Smooth muscle cell (in vitro differentiated cells): ENCODE measurements at regions not wholly inside any gene's neighbourhood (a gene's known extent, or its start where the extent isn't known, plus 50 kb on each side); places are given as distances from the start of the nearest gene placed in this dataset.

Experiments used
- DNase-seq: peaks from one replicate; lab custom pipeline; 2025; ENCODE audit not compliant: unreplicated experiment; lab: John Stamatoyannopoulos, UW
- H2AFZ ChIP-seq: fragments of 200-600 bp; sonication (generic); 2 replicates; pipeline ENCODE4 v1.6.0; 2016; ENCODE audit warnings: antibody characterized with exemption, low read depth, mild to moderate bottlenecking
- H3F3A ChIP-seq: fragments of 200-600 bp; sonication (generic); 2 replicates; pipeline ENCODE4 v1.6.0; 2017; ENCODE audit warnings: antibody characterized with exemption, low read depth
- H3K27ac ChIP-seq: fragments of 200-600 bp; sonication (generic); 2 replicates; pipeline ENCODE4 v1.5.1; 2016; ENCODE audit warnings: low read depth, mild to moderate bottlenecking
- H3K27me3 ChIP-seq: fragments of 200-600 bp; sonication (generic); 2 replicates; pipeline ENCODE4 v1.6.1; 2016; ENCODE audit warnings: low read depth, mild to moderate bottlenecking
- H3K36me3 ChIP-seq: fragments of 200-600 bp; sonication (generic); 2 replicates; pipeline ENCODE4 v1.5.1; 2016; ENCODE audit warnings: low read depth
- H3K4me1 ChIP-seq: fragments of 200-600 bp; sonication (generic); 2 replicates; pipeline ENCODE4 v1.5.1; 2016; ENCODE audit warnings: low read depth
- H3K4me2 ChIP-seq: fragments of 200-600 bp; sonication (generic); 2 replicates; pipeline ENCODE4 v1.6.0; 2016; ENCODE audit warnings: mild to moderate bottlenecking
- H3K4me3 ChIP-seq: fragments of 200-600 bp; sonication (generic); 2 replicates; pipeline ENCODE4 v1.5.1; 2016; ENCODE audit warnings: mild to moderate bottlenecking
- H3K79me2 ChIP-seq: fragments of 200-600 bp; sonication (generic); 2 replicates; pipeline ENCODE4 v1.6.0; 2016; ENCODE audit warnings: low read depth, mild to moderate bottlenecking
- H3K9ac ChIP-seq: fragments of 200-600 bp; sonication (generic); 2 replicates; pipeline ENCODE4 v1.6.0; 2016; ENCODE audit warnings: low read depth
- H3K9me3 ChIP-seq: fragments of 200-600 bp; sonication (generic); replicated peaks from 2 replicates; pipeline ENCODE4 v1.5.1; 2016; ENCODE audit warnings: low read depth
- H4K20me1 ChIP-seq: fragments of 200-600 bp; sonication (generic); 2 replicates; pipeline ENCODE4 v1.6.0; 2016; ENCODE audit warnings: low read depth
- CTCF ChIP-seq: fragments of 200-600 bp; sonication (generic); IDR thresholded peaks from 2 replicates; pipeline ENCODE4 v1.5.1; 2017; ENCODE audit warnings: borderline replicate concordance, mild to moderate bottlenecking, antibody characterized with exemption; ENCODE audit not compliant: insufficient read depth, poor library complexity, severe bottlenecking
- WGBS: methylation state at CpG from one replicate; pipeline ENCODE4 v1.1.7; 2016; ENCODE audit warnings: low lambda C conversion rate; 5-methylcytosine and 5-hydroxymethylcytosine counted together

- no peaks in the 10 kb centered on the region for H3F3A ChIP-seq
- WGBS = 48% methylated on average over 7 of the region's 7 CpGs
- H3K9ac ChIP-seq = no peak overlapping the region
- no peaks in the 10 kb centered on the region for H3K27me3 ChIP-seq
- no peaks in the 10 kb centered on the region for H3K4me1 ChIP-seq
- H3K9me3 ChIP-seq = no peaks in the 10 kb centered on the region
- H3K4me3 ChIP-seq = no peak overlapping the region
- H4K20me1 ChIP-seq = peaks cover 17% of the 10 kb centered on the region
- TF ChIP-seq CTCF = no peak
- no peaks in the 10 kb centered on the region for H3K36me3 ChIP-seq
- no peak overlapping the region for H3K4me2 ChIP-seq
- DNase-seq = no peak
- no peak overlapping the region for H3K27ac ChIP-seq
- H3K79me2 ChIP-seq = no peaks in the 10 kb centered on the region
- no peak overlapping the region for H2AFZ ChIP-seq
Observed at GRCh38 chr16:27618606-27619327, 68.8 kb downstream of the KATNIP start.

- Histone ChIP-seq H3K27ac (no peak overlapping the region), H3F3A (no peaks in the 10 kb centered on the region), H3K4me3 (no peak overlapping the region), H4K20me1 (peaks cover 23% of the 10 kb centered on the region), H3K9me3 (no peaks in the 10 kb centered on the region), H3K4me1 (no peaks in the 10 kb centered on the region), H3K9ac (no peak overlapping the region), H2AFZ (no peak overlapping the region), H3K79me2 (no peaks in the 10 kb centered on the region), H3K4me2 (no peak overlapping the region), H3K27me3 (no peaks in the 10 kb centered on the region), H3K36me3 (no peaks in the 10 kb centered on the region)
- TF ChIP-seq CTCF = no peak
- DNase-seq = no peak
- WGBS = 32% methylated on average over 4 of the region's 4 CpGs
Observed at GRCh38 chr16:27620541-27620940, 70.6 kb downstream of the KATNIP start.

- no peaks in the 10 kb centered on the region for H3K4me1 ChIP-seq
- H3K9me3 ChIP-seq = no peaks in the 10 kb centered on the region
- WGBS = 95% methylated on average over 12 of the region's 12 CpGs
- no peak overlapping the region for H3K27ac ChIP-seq
- H4K20me1 ChIP-seq = peaks cover 25% of the 10 kb centered on the region
- no peaks in the 10 kb centered on the region for H3F3A ChIP-seq
- H3K9ac ChIP-seq = no peak overlapping the region
- no peaks in the 10 kb centered on the region for H3K36me3 ChIP-seq
- no peaks in the 10 kb centered on the region for H3K79me2 ChIP-seq
- no peak overlapping the region for H3K4me3 ChIP-seq
- H3K4me2 ChIP-seq = no peak overlapping the region
- H3K27me3 ChIP-seq = no peaks in the 10 kb centered on the region
- H2AFZ ChIP-seq = no peak overlapping the region
- no peak for TF ChIP-seq CTCF
- DNase-seq = no peak
Observed at GRCh38 chr16:27624154-27625049, 74.5 kb downstream of the KATNIP start.
